GM10248 (cell line): ENCODE measurements at regions not wholly inside any gene's neighbourhood (a gene's known extent, or its start where the extent isn't known, plus 50 kb on each side); places are given as distances from the start of the nearest gene placed in this dataset.

Experiments
- CTCF ChIA-PET: fragments of 300-600 bp; sonication (Branson Sonifier 250); formaldehyde crosslinking; extraction: SDS; loops from one replicate; lab custom pipeline; 2021; ENCODE audit warnings: antibody characterized with exemption; lab: Yijun Ruan, JAX
- POLR2A ChIA-PET: fragments of 350-650 bp; sonication (Branson Sonifier 250); formaldehyde crosslinking; extraction: SDS; loops from one replicate; lab custom pipeline; 2020; ENCODE audit warnings: antibody characterized with exemption; lab: Yijun Ruan, JAX
- DNase-seq: peaks from one replicate; pipeline ENCODE4 v3.0.0; 2012; ENCODE audit errors: extremely low spot score
- CTCF ChIP-seq: IDR thresholded peaks from 2 replicates; pipeline ENCODE4 v1.5.1; 2012; ENCODE audit warnings: mild to moderate bottlenecking, low read depth; ENCODE audit errors: extremely low read depth, missing control alignments, control extremely low read depth

GRCh38 chr10:90394311-90394710 is 463.5 kb downstream of the HTR7 start:
- CTCF ChIA-PET = no interaction called here
- no peak for DNase-seq
- POLR2A ChIA-PET = no interaction called here
- no peak for TF ChIP-seq CTCF

- TF ChIP-seq CTCF = no peak
- DNase-seq = no peak
- POLR2A ChIA-PET = no interaction called here
- CTCF ChIA-PET = no interaction called here
Observed at GRCh38 chr10:90396721-90397120, 461.1 kb downstream of the HTR7 start.

GRCh38 chr10:90398566-90398965 is 459.3 kb downstream of the HTR7 start:
- no peak for DNase-seq
- no peak for TF ChIP-seq CTCF
- ChIA-PET POLR2A (no interaction called here), CTCF (no interaction called here)

GRCh38 chr10:90399782-90400181 is 458.1 kb downstream of the HTR7 start:
- ChIA-PET CTCF (no interaction called here), POLR2A (no interaction called here)
- TF ChIP-seq CTCF = no peak
- DNase-seq = no peak

- CTCF ChIA-PET = interaction anchor here (1.1 kb wide), 1 partner anchor 14 kb away, joined by 4 read pairs; no protein-coding TSS in a partner anchor
- no peak for DNase-seq
- no peak for TF ChIP-seq CTCF
- POLR2A ChIA-PET = no interaction called here
Observed at GRCh38 chr10:90403211-90404000, 454.4 kb downstream of the HTR7 start.

- ChIA-PET CTCF (interaction anchor here (1.3 kb wide), 1 partner anchor 381 kb away, joined by 3 read pairs; no protein-coding TSS in a partner anchor), POLR2A (no interaction called here)
- no peak for TF ChIP-seq CTCF
- no peak for DNase-seq
Observed at GRCh38 chr10:90407131-90407530, 450.7 kb downstream of the HTR7 start.
